ENCODE measurements at regions not wholly inside any gene's neighbourhood (a gene's known extent, or its start where the extent isn't known, plus 50 kb on each side); places are given as distances from the start of the nearest gene placed in this dataset.

- DNase-seq (ENCODE audit: low spot score): no peak
Observed at GRCh38 chr19:29321116-29321515, 108.2 kb upstream of the UQCRFS1 start.

DNA sequence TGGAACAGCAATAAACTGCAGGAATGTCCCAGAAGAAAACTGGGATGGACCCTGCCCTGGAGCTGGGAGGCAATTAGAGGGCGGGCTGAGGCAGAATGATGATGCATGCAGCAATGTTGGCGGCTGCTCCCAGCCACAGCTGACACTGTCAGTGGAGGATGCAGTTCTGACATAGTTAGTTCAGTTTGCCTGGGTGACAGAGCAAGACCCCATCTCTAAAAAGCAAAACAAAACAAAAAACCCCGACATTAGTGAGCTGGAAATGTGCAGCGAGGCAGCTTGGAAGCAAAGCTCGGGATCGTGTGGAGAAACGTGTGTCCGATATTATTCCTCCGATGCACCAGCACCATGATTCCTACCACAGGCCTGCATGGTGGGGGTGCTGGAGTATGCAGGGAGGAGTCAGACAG lies 110.1 kb upstream of the UQCRFS1 start:
- BruUV-seq (replicated peaks): no TSS peak
- no peak overlapping the region for H3K27ac ChIP-seq (ENCODE audit: low read depth, low read length, poor library complexity, severe bottlenecking)
- ChIA-PET POLR2A (ENCODE audit: low non-redundant PET) (no interaction called here), CTCF (no interaction called here)
- TF ChIP-seq CTCF (conservative IDR thresholded peaks at IDR 0.05; ENCODE audit: low read depth, low read length) (no peak), EZH2 (IDR thresholded peaks at IDR 0.05; ENCODE audit: borderline replicate concordance, low read depth, low read length, poor library complexity, severe bottlenecking) (no peak)
- H3K4me1 ChIP-seq (ENCODE audit: insufficient read depth, low read length, poor library complexity, severe bottlenecking): no peaks in the 10 kb centered on the region
- intact Hi-C loops (cut with micrococcal nuclease; ENCODE audit: unreplicated experiment): no loop called here
- no peaks in the 10 kb centered on the region for H3K9me3 ChIP-seq (ENCODE audit: low read depth, low read length, poor library complexity, severe bottlenecking)
- H3K36me3 ChIP-seq (ENCODE audit: insufficient read depth, low read length, poor library complexity, severe bottlenecking): no peaks in the 10 kb centered on the region
- DNase-seq (ENCODE audit: low spot score): no peak
- no peak overlapping the region for H3K4me3 ChIP-seq (ENCODE audit: low read depth, low read length, poor library complexity, severe bottlenecking)
- H3K27me3 ChIP-seq (replicated peaks; ENCODE audit: insufficient read depth, low read depth, low read length, poor library complexity): no peaks in the 10 kb centered on the region

More at GRCh38 chr19:29321116-29321515, 108.2 kb upstream of the UQCRFS1 start:
- no peak overlapping the region for H3K27ac ChIP-seq (ENCODE audit: low read depth, low read length, poor library complexity, severe bottlenecking)
- no peaks in the 10 kb centered on the region for H3K9me3 ChIP-seq (ENCODE audit: low read depth, low read length, poor library complexity, severe bottlenecking)
- CTCF ChIA-PET: no interaction called here
- TF ChIP-seq EZH2 (IDR thresholded peaks at IDR 0.05; ENCODE audit: borderline replicate concordance, low read depth, low read length, poor library complexity, severe bottlenecking): no peak
- no peak for TF ChIP-seq CTCF (conservative IDR thresholded peaks at IDR 0.05; ENCODE audit: low read depth, low read length)
- no TSS peak for BruUV-seq (replicated peaks)
- H3K4me1 ChIP-seq (ENCODE audit: insufficient read depth, low read length, poor library complexity, severe bottlenecking): no peaks in the 10 kb centered on the region
- no peaks in the 10 kb centered on the region for H3K36me3 ChIP-seq (ENCODE audit: insufficient read depth, low read length, poor library complexity, severe bottlenecking)
- POLR2A ChIA-PET (ENCODE audit: low non-redundant PET): no interaction called here
- no peaks in the 10 kb centered on the region for H3K27me3 ChIP-seq (replicated peaks; ENCODE audit: insufficient read depth, low read depth, low read length, poor library complexity)
- no peak overlapping the region for H3K4me3 ChIP-seq (ENCODE audit: low read depth, low read length, poor library complexity, severe bottlenecking)
- intact Hi-C loops (cut with micrococcal nuclease; ENCODE audit: unreplicated experiment): no loop called here

- TF ChIP-seq EZH2 (IDR thresholded peaks at IDR 0.05; ENCODE audit: borderline replicate concordance, low read depth, low read length, poor library complexity, severe bottlenecking) (no peak), CTCF (conservative IDR thresholded peaks at IDR 0.05; ENCODE audit: low read depth, low read length) (no peak)
- BruUV-seq (replicated peaks): no TSS peak
- DNase-seq (ENCODE audit: low spot score): no peak
- Histone ChIP-seq H3K36me3 (ENCODE audit: insufficient read depth, low read length, poor library complexity, severe bottlenecking) (no peaks in the 10 kb centered on the region), H3K9me3 (ENCODE audit: low read depth, low read length, poor library complexity, severe bottlenecking) (no peaks in the 10 kb centered on the region), H3K27ac (ENCODE audit: low read depth, low read length, poor library complexity, severe bottlenecking) (no peak overlapping the region), H3K4me1 (ENCODE audit: insufficient read depth, low read length, poor library complexity, severe bottlenecking) (no peaks in the 10 kb centered on the region), H3K27me3 (replicated peaks; ENCODE audit: insufficient read depth, low read depth, low read length, poor library complexity) (no peaks in the 10 kb centered on the region), H3K4me3 (ENCODE audit: low read depth, low read length, poor library complexity, severe bottlenecking) (no peak overlapping the region)
- intact Hi-C loops (cut with micrococcal nuclease; ENCODE audit: unreplicated experiment): no loop called here
- CTCF ChIA-PET: no interaction called here
- POLR2A ChIA-PET (ENCODE audit: low non-redundant PET): no interaction called here
Observed at GRCh38 chr19:29323440-29324290, 110.7 kb upstream of the UQCRFS1 start.

All from A673 (cell line).